GM18858 (cell line): ENCODE measurements at regions not wholly inside any gene's neighbourhood (a gene's known extent, or its start where the extent isn't known, plus 50 kb on each side); places are given as distances from the start of the nearest gene placed in this dataset.
A peak's percentile ranks its signal among the peaks of the same experiment; 100 is the strongest.
"Not testable (repeated sequence)": the region's sequence is repeated elsewhere in the genome, so short reads cannot be mapped to it uniquely, and the experiment has no call there.

Source experiments
- ATAC-seq: cut with Tn5 transposase; IDR thresholded peaks from one replicate; pipeline ENCODE4 v1.9.1; 2021; ENCODE audit not compliant: unreplicated experiment

DNA sequence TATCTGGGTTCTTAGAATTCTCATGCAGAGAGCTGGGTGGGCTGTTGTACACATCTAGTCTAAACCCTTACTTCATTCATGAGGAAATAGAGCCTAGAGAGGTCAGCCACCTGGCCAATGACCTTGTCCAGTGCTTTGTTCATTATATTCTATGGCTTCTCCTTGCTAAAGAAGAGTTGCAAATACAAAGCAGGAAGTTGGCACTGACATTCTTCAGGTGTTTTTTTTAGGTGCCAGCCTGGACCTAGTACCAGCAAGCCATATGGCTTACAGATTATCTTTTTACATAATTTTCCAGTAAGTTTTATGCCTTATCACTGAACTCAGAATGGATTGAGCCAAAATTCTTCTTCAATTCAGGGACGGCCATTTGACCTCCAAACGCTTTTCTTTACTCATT lies 54.7 kb upstream of the PGM2 start:
- ATAC-seq = no peak

DNA sequence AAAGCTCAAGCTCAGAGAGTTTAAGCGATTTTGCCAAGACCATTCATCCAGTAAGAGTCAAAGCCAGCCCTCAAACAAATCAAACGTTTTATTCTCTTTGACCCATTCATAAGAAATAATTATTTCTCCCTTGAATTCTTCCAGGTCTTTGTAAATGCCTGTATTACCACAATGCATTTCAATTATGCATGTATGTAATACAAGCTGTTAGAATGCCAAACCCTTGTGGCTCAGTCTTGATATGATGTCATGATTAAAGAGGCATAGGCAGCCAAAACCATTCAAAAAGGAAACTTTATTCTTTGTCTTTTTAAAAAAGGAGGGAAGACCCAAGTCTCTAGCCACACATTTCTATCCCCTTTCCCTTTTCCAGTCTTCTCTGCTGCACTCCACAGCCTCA lies 56.5 kb upstream of the PGM2 start:
- no peak for ATAC-seq

GRCh38 chr4:37769391-37769989 lies 57.0 kb upstream of the PGM2 start:
- ATAC-seq = no peak

- ATAC-seq = no peak
Observed at GRCh38 chr4:37767546-37767945, 58.9 kb upstream of the PGM2 start.

DNA sequence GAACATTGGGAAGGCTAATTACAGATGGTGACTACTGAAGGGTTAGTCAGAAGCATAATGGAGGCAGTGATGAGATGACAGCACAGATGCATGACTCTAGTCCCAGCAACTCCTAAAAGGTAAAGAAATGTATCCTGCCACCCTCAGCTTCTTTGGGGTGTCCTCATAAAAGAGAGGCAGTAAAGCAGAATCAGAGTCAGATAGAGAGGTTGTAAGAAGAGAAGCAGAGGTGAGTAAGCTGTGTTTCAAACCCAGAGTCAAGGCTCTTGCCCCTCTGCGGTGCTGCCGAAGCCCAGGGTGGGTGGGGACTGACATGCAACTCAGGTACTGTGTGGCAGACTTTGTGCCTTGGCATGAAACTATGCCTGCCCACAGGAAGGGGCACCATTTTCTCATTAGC lies 59.5 kb upstream of the PGM2 start:
- ATAC-seq = no peak

- peak; percentile 74 for ATAC-seq
Observed at GRCh38 chr4:37765741-37766140, 60.7 kb upstream of the PGM2 start.

- ATAC-seq = no peak
Observed at GRCh38 chr4:37763831-37764230, 62.7 kb upstream of the PGM2 start.

- ATAC-seq = no peak
Observed at GRCh38 chr4:37762991-37763368, 63.5 kb upstream of the PGM2 start.

- ATAC-seq = no peak
Observed at GRCh38 chr4:37762294-37762990, 64.0 kb upstream of the PGM2 start.

GRCh38 chr4:37760840-37761239 lies 65.6 kb upstream of the PGM2 start:
- ATAC-seq = no peak

DNA sequence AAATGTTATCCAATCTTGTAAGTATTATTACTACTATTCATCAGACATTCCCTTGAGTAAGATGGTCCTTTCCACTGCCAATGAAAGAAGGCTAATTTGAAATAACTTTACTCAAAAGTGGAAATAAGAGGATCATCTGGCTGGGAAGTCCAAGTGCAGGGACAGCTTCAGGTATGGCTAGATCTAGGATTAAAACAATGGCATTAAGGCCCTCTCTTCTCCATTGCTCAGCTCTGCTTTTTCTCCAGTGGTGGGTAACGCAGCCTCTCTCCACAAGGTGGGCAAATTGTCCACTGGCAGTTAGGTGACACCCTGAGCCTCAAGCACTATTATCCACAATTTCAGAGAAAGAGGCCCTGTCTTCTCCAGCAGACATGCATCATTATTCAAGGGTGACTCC lies 66.7 kb upstream of the PGM2 start:
- no peak for ATAC-seq

GRCh38 chr4:37758226-37758625 lies 68.3 kb upstream of the PGM2 start:
- ATAC-seq = no peak

GRCh38 chr4:37757761-37758160 lies 68.7 kb upstream of the PGM2 start:
- no peak for ATAC-seq

- ATAC-seq = no peak
Observed at GRCh38 chr4:37757121-37757520, 69.4 kb upstream of the PGM2 start.

DNA sequence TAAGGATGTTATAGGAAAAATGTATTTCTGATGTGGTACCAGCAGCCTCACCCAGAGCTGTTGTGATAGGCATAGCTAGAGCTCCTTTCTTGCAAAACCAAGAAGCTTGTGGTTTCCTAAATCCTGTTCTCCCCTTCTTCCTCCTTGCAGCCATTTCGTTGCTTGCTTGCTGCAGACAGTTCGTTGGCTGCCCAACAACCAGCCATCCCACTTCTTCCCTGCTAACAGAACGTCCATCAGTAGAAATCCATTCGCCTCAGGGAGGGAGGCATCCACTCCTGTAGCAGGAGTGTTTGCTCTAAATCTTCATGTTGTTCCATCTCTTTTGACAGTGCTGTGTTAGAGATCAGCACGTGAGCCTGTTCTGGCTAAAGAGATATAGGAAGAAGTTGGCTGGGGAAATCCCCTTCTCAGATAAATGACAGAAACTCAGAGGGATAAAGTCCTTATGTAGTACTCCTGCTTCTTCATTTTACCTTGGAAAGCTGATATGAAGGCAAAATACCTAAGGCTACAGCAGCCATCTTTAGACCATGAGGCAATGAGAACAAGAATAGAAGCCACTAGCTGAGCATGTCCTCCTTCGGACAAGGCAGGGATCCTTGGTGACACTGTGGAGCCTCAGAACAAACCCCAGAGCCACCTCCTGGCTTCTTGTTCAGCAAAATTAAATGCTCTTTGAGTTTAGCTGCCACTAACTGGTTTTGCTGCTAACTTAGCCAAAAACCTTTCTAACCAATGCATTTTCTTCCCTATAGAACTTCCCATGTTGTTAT lies 68.4 kb upstream of the RELL1 start:
- no peak for ATAC-seq

DNA sequence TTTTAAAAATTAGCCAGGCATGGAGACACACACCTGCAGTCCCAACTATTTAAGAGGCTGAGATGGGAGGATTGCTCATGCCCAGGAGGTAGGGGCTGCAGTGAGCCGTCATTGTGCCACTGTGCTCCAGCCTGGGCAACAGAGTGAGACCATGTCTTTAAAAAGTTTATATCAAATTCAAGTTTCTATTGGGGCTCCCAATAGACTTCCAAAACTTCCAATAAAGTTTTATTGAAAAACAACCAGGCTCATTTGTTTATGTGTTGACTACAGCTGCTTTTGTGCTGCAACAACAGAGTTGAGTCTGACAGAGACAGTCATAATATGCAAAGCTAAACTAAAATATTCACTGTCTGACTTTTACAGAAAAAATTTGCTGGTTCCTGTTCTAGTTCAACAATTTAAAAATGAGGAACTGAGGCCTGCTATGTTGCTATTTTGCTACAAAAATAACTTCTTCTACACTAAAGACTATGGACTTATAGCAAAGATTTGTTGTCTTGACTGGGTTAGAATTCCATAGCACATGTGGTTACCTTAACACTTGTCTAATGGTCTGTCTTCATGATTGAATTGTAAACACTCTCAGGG lies 63.3 kb upstream of the RELL1 start:
- peak; percentile 74 for ATAC-seq

- ATAC-seq = no peak
Observed at GRCh38 chr4:37748485-37748884, 62.3 kb upstream of the RELL1 start.

DNA sequence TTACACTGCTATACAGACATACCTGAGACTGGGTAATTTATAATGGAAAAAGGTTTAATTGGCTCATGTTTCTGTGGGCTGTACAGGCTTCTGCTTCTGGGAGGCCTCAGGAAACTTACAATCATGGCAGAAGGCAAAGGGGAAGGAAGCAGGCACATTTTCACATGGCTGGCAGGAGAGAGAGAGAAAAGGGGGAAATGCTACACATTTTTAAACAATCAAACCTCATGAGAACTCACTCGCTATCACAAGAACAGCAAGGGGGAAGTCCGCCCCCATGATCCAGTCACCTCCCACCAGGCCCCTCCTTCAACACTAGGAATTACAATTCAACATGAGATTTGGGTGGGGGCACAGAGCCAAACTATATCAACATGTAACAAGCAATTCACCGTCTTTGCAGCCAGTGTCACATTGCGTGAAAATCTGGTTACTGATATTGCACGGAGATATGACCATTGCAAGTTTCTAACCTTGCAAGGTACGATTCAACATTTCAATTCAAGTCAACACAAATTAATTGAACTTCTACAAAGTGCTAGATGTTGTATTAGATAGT lies 61.7 kb upstream of the RELL1 start:
- ATAC-seq = no peak

DNA sequence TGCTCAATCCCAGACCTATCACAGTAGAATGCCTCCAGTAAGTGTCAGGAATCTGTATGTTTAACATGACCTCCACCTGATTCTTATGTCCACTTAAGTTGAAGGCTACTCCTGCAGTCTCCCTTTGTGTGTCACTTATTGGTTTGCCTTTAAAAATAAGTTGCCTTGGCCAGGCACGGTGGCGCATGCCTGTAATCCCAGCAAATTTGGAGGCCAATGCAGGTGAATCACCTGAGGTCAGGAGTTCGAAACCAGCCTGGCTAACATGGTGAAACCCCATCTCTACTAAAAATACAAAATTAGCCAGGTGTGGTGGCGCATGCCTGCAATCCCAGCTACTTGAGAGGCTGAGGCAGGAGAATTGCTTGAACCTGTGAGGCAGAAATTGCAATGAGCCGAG lies 60.7 kb upstream of the RELL1 start:
- ATAC-seq = not testable (repeated sequence)

DNA sequence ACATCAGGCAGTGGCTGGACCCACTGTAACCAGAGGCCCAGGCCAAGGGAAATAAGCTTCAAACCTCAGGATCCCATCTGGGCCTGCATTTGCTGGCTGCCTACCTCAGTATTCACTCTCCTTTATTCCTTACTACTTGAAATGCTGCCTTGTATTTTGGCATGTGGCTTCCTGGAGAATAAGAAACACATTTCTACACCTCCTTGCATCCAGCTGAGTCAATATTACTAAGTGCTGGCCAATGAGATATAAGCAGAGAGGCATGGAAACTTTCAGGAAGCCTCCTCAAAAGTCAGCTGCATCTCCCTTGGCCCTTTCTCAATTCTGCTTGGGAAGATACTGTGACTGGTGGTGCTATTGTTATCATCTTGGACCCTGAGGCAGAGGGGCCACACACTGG lies 59.8 kb upstream of the RELL1 start:
- no peak for ATAC-seq

DNA sequence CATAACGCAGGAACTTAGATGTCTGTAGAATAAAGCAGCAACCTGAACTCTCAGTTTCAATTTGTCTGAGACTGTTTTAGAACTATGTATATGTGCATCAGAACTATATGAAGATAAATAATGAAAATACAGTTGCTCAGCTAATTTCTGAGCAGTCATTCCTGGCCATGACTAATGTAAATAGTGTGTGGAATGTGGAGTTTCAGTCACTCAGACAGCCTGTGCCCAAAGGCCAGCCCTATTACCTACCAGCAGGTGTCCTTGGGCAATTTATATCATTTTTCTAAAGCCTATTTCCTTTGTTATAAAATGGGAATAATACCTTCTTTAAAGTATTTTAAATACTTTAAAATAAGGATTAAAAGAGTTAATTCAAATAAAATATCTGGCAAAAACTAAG lies 56.0 kb upstream of the RELL1 start:
- no peak for ATAC-seq

DNA sequence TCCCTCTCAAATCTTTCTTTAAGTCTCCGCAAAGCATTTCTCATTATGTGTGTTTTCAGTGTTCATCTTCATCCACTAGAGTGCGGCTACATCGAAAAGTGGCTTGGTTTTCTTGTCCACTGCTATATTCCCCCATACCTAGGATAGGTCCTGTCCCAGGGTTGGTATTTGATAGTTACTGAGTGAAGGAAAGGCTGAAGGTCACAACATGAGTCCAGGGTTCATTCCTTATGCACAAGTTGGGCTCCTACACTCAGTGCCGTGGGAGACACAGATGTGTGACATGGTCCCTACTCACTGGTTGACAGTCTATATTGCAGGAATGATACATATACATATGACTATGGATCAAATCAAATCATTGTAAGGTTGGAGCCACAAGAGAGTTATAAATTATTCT lies 55.4 kb upstream of the RELL1 start:
- no peak for ATAC-seq
